ENCODE measurements at regions not wholly inside any gene's neighbourhood (a gene's known extent, or its start where the extent isn't known, plus 50 kb on each side); places are given as distances from the start of the nearest gene placed in this dataset.

- no peaks in the 10 kb centered on the region for H3K27me3 Mint-ChIP-seq
- no peak overlapping the region for H3K4me3 Mint-ChIP-seq
- no peak overlapping the region for H3K27ac Mint-ChIP-seq
- no peaks in the 10 kb centered on the region for H3K9me3 ChIP-seq (ENCODE audit: control insufficient read depth, low read length, poor library complexity, severe bottlenecking)
- ATAC-seq (no peak), DNase-seq (no peak)
- no peaks in the 10 kb centered on the region for H3K4me1 Mint-ChIP-seq
- H3K36me3 Mint-ChIP-seq (ENCODE audit: low read depth): no peaks in the 10 kb centered on the region
Measured at GRCh38 chr20:12037521-12037920, 119.8 kb downstream of the BTBD3 start.

GRCh38 chr20:12040261-12040660, 122.6 kb downstream of the BTBD3 start:
- H3K27me3 Mint-ChIP-seq: no peaks in the 10 kb centered on the region
- H3K4me1 Mint-ChIP-seq: no peaks in the 10 kb centered on the region
- ATAC-seq: no peak
- H3K36me3 Mint-ChIP-seq (ENCODE audit: low read depth): no peaks in the 10 kb centered on the region
- no peak overlapping the region for H3K27ac Mint-ChIP-seq
- H3K9me3 ChIP-seq (ENCODE audit: control insufficient read depth, low read length, poor library complexity, severe bottlenecking): no peaks in the 10 kb centered on the region
- DNase-seq: no peak
- no peak overlapping the region for H3K4me3 Mint-ChIP-seq

GRCh38 chr20:12044969-12045368, 127.3 kb downstream of the BTBD3 start:
- no peak overlapping the region for H3K4me3 Mint-ChIP-seq
- no peaks in the 10 kb centered on the region for H3K36me3 Mint-ChIP-seq (ENCODE audit: low read depth)
- no peaks in the 10 kb centered on the region for H3K9me3 ChIP-seq (ENCODE audit: control insufficient read depth, low read length, poor library complexity, severe bottlenecking)
- H3K27me3 Mint-ChIP-seq: no peaks in the 10 kb centered on the region
- no peaks in the 10 kb centered on the region for H3K4me1 Mint-ChIP-seq
- DNase-seq (no peak), ATAC-seq (no peak)
- H3K27ac Mint-ChIP-seq: no peak overlapping the region

GRCh38 chr20:12047838-12048432, 130.2 kb downstream of the BTBD3 start:
- H3K9me3 ChIP-seq (ENCODE audit: control insufficient read depth, low read length, poor library complexity, severe bottlenecking): no peaks in the 10 kb centered on the region
- DNase-seq: no peak
- no peaks in the 10 kb centered on the region for H3K4me1 Mint-ChIP-seq
- peaks cover 3% of the 10 kb centered on the region for H3K36me3 Mint-ChIP-seq (ENCODE audit: low read depth)
- no peaks in the 10 kb centered on the region for H3K27me3 Mint-ChIP-seq
- H3K27ac Mint-ChIP-seq: no peak overlapping the region
- no peak for ATAC-seq
- no peak overlapping the region for H3K4me3 Mint-ChIP-seq

GRCh38 chr20:12049125-12049524, 131.4 kb downstream of the BTBD3 start:
- Mint-ChIP-seq H3K27ac (no peak overlapping the region), H3K36me3 (ENCODE audit: low read depth) (peaks cover 3% of the 10 kb centered on the region), H3K27me3 (no peaks in the 10 kb centered on the region), H3K4me1 (no peaks in the 10 kb centered on the region), H3K4me3 (no peak overlapping the region)
- no peaks in the 10 kb centered on the region for H3K9me3 ChIP-seq (ENCODE audit: control insufficient read depth, low read length, poor library complexity, severe bottlenecking)
- DNase-seq (no peak), ATAC-seq (no peak)

GRCh38 chr20:12051206-12052163, 133.8 kb downstream of the BTBD3 start:
- no peaks in the 10 kb centered on the region for H3K27me3 Mint-ChIP-seq
- no peak overlapping the region for H3K27ac Mint-ChIP-seq
- ATAC-seq: no peak
- no peaks in the 10 kb centered on the region for H3K4me1 Mint-ChIP-seq
- no peak overlapping the region for H3K4me3 Mint-ChIP-seq
- H3K36me3 Mint-ChIP-seq (ENCODE audit: low read depth): peaks cover 3% of the 10 kb centered on the region
- no peak for DNase-seq
- no peaks in the 10 kb centered on the region for H3K9me3 ChIP-seq (ENCODE audit: control insufficient read depth, low read length, poor library complexity, severe bottlenecking)

GRCh38 chr20:12053353-12053752, 135.7 kb downstream of the BTBD3 start:
- ATAC-seq (no peak), DNase-seq (no peak)
- no peak overlapping the region for H3K27ac Mint-ChIP-seq
- H3K27me3 Mint-ChIP-seq: no peaks in the 10 kb centered on the region
- H3K4me1 Mint-ChIP-seq: no peaks in the 10 kb centered on the region
- H3K36me3 Mint-ChIP-seq (ENCODE audit: low read depth): peaks cover 3% of the 10 kb centered on the region
- H3K4me3 Mint-ChIP-seq: no peak overlapping the region
- H3K9me3 ChIP-seq (ENCODE audit: control insufficient read depth, low read length, poor library complexity, severe bottlenecking): no peaks in the 10 kb centered on the region

GRCh38 chr20:12054556-12054955, 136.9 kb downstream of the BTBD3 start:
- Mint-ChIP-seq H3K4me3 (no peak overlapping the region), H3K36me3 (ENCODE audit: low read depth) (peaks cover 3% of the 10 kb centered on the region), H3K27me3 (no peaks in the 10 kb centered on the region), H3K4me1 (no peaks in the 10 kb centered on the region), H3K27ac (no peak overlapping the region)
- no peak for DNase-seq
- no peak for ATAC-seq
- H3K9me3 ChIP-seq (ENCODE audit: control insufficient read depth, low read length, poor library complexity, severe bottlenecking): no peaks in the 10 kb centered on the region

GRCh38 chr20:12055161-12055560, 137.5 kb downstream of the BTBD3 start:
- Mint-ChIP-seq H3K27ac (no peak overlapping the region), H3K36me3 (ENCODE audit: low read depth) (peaks cover 3% of the 10 kb centered on the region), H3K4me3 (no peak overlapping the region), H3K4me1 (no peaks in the 10 kb centered on the region), H3K27me3 (no peaks in the 10 kb centered on the region)
- ATAC-seq (no peak), DNase-seq (no peak)
- no peaks in the 10 kb centered on the region for H3K9me3 ChIP-seq (ENCODE audit: control insufficient read depth, low read length, poor library complexity, severe bottlenecking)

- Mint-ChIP-seq H3K27me3 (no peaks in the 10 kb centered on the region), H3K4me3 (no peak overlapping the region), H3K36me3 (ENCODE audit: low read depth) (no peaks in the 10 kb centered on the region), H3K4me1 (no peaks in the 10 kb centered on the region), H3K27ac (no peak overlapping the region)
- no peak for ATAC-seq
- H3K9me3 ChIP-seq (ENCODE audit: control insufficient read depth, low read length, poor library complexity, severe bottlenecking): peaks cover 2% of the 10 kb centered on the region
- no peak for DNase-seq
Measured at GRCh38 chr20:12056839-12057238, 139.1 kb downstream of the BTBD3 start.

GRCh38 chr20:12057778-12058177, 140.1 kb downstream of the BTBD3 start:
- no peaks in the 10 kb centered on the region for H3K36me3 Mint-ChIP-seq (ENCODE audit: low read depth)
- no peaks in the 10 kb centered on the region for H3K4me1 Mint-ChIP-seq
- H3K27me3 Mint-ChIP-seq: no peaks in the 10 kb centered on the region
- peaks cover 2% of the 10 kb centered on the region for H3K9me3 ChIP-seq (ENCODE audit: control insufficient read depth, low read length, poor library complexity, severe bottlenecking)
- no peak for ATAC-seq
- DNase-seq: no peak
- H3K27ac Mint-ChIP-seq: no peak overlapping the region
- no peak overlapping the region for H3K4me3 Mint-ChIP-seq

- no peaks in the 10 kb centered on the region for H3K27me3 Mint-ChIP-seq
- DNase-seq: no peak
- H3K4me1 Mint-ChIP-seq: no peaks in the 10 kb centered on the region
- H3K9me3 ChIP-seq (ENCODE audit: control insufficient read depth, low read length, poor library complexity, severe bottlenecking): peaks cover 2% of the 10 kb centered on the region
- H3K36me3 Mint-ChIP-seq (ENCODE audit: low read depth): no peaks in the 10 kb centered on the region
- H3K27ac Mint-ChIP-seq: no peak overlapping the region
- no peak for ATAC-seq
- H3K4me3 Mint-ChIP-seq: no peak overlapping the region
Measured at GRCh38 chr20:12058216-12058615, 140.5 kb downstream of the BTBD3 start.

GRCh38 chr20:12061466-12061865, 143.8 kb downstream of the BTBD3 start:
- DNase-seq: no peak
- H3K9me3 ChIP-seq (ENCODE audit: control insufficient read depth, low read length, poor library complexity, severe bottlenecking): peaks cover 2% of the 10 kb centered on the region
- Mint-ChIP-seq H3K27me3 (no peaks in the 10 kb centered on the region), H3K4me3 (no peak overlapping the region), H3K36me3 (ENCODE audit: low read depth) (no peaks in the 10 kb centered on the region), H3K27ac (no peak overlapping the region), H3K4me1 (no peaks in the 10 kb centered on the region)
- no peak for ATAC-seq
